ENCODE measurements at regions not wholly inside any gene's neighbourhood (a gene's known extent, or its start where the extent isn't known, plus 50 kb on each side); places are given as distances from the start of the nearest gene placed in this dataset.

DNA sequence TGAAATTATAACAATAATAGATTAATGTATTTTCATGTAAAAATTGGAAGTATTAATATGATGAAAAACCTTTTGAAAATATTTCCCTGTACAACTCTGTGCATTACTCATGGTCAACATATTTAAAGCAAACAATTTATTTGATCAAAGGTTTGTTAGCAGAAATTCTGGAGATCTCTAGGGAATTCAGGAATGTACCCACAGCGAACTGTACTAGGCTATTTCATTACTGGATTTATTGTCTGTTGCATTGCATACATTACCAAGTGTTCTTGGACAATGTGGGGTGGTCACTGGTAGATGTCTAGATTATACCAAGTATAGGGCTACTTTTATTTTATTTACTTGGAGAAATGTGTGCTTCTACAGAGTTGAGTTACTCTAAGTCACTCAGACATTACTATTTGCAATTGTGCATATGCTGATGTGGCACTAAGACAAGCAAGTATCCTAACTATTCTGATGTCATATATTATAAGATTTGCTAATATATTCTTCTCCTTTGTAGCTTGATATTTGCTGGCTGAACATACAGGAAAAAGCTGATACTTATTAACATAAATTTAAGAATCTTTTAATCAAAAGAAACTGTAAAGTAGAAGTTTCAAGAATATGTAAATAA is 323.3 kb downstream of the CCER1 start:
- DNase-seq (no peak), ATAC-seq (ENCODE audit: poor library complexity) (no peak)
- intact Hi-C loops (cut with DNase I), result no loop called here

DNA sequence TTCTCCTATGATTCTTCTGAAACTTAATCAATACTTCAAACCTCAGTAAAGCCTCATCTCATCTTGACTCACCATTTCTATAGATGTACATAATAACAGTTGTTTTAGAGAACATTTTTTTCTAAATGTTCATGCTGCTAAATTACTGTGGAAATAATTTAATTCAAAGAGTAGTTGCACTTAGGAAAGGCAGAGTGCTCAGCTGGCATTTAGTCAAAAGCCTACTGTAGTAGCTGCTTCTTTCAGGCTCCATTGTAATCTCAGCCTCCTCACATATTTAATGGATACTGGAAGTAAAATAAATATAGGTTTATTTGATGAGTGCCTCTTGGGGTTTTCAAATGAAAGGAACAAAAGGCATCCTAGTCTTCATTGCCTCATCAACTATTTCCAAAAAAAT is 325.0 kb downstream of the CCER1 start:
- no peak for DNase-seq

DNA sequence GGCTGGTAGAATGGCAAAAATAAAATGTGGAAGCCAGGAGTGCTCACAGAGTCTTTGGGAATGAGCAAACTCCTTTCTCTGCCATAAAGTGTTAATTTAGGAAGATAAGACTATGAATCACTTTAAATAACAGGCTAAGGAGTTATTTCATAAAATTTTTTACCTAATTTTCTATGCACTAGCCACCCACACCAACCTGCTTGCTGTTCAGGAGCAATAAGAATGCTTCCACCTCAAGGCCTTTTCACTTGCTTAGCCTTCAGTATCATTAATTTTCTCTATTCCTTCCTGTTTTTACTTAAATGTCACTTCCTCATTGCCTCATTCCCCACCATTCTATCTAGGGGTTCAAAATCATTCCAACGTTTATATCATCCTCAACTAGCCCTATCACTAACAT is 326.8 kb downstream of the CCER1 start:
- no peak for DNase-seq
- ATAC-seq (ENCODE audit: poor library complexity), result no peak
- intact Hi-C loops (cut with DNase I), result no loop called here

More for the DNA sequence above, 325.0 kb downstream of the CCER1 start:
- intact Hi-C loops (cut with DNase I), result no loop called here
- no peak for ATAC-seq (ENCODE audit: poor library complexity)

DNA sequence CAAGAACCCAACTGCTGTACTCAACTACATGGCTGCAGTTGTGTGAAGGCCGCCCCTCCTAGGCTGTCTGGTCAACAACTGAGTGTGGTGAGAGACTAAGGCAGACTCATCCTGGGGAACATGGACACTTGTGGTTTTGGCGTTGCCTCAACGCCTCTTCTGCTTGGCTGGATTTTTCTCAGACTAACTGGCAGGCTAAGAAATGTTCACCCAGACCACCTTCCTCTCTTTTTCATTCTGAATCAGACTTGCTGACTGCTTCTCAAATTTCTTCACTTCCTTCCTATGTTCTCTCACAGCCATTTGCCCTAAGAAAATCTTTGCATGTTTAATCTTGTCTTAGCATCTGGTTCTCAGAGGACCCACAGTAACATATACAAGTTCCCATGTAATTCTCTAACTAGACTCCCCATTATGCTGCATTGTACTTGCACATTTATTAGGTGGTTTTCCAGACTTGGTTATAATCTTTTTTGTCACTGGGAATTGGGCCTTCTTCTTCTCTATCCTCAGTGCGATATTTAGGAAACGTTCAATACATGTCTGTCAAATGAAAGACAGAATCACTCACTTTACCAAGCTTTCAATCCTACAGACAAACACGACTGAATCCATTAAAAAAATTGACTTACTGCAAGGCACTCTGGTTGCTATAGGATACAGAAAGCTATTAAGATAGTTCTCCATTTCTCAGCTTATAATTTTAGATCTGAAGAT is 327.6 kb downstream of the CCER1 start:
- DNase-seq, result no peak
- ATAC-seq (ENCODE audit: poor library complexity), result no peak
- intact Hi-C loops (cut with DNase I), result no loop called here

DNA sequence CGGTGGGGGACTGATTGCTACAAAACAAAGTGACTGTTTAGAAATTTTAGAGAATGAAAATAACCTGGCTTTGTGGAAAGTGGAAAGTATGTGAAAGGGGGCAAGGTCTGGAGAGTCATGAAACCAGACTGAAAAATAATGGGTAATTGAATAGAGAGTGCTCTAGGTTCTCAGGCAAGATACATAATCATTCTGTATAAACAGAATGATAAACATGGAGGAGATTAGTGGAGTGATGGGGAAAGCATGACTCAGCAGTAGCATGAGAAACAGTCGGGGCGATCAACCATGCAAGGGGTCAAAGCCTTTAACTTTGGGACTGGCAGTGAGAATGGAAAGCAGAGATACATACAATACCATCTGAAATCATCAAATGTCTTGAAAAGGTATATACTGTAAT is 332.5 kb downstream of the CCER1 start:
- ATAC-seq (ENCODE audit: poor library complexity) (no peak), DNase-seq (no peak)
- intact Hi-C loops (cut with DNase I), result no loop called here

DNA sequence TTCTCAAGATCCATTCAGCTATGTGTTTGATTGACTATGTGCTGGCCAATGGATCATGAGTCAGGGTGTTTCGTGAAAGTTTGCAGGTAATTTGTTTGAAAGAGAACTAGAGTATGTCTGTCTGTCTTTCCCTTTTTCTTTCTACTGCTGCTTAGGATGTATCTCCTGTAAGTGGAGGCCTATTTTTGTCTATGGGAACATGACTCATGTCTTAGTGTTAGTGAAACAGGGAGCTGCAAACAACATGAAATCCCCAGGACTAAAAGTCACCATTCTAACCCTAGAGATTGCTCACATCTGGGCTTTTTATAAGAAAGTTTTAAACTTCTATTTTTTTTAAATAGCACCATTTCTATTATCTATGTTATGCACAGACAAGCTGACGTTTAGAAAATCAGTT is 333.0 kb downstream of the CCER1 start:
- no peak for ATAC-seq (ENCODE audit: poor library complexity)
- intact Hi-C loops (cut with DNase I), result no loop called here
- no peak for DNase-seq

DNA sequence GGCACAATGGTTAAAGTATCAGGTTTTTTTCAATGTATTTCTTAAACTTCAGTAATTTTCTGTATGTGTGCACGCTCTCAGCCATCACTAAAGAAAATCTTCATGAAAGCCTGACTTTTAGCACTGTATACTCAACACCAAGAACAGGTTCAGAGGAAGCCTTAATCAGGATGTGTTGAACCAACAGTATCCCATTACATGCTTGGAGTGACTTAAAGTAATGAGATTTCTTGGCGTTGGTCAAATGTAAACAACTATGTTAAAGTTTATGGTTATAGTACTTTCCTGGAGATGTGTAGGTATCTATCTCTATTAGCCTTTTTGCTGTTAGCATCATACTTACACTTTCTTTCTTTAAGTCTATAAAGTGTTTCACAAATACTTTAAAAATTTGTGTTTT is 335.0 kb downstream of the CCER1 start:
- ATAC-seq (ENCODE audit: poor library complexity) (no peak), DNase-seq (no peak)
- intact Hi-C loops (cut with DNase I), result no loop called here

DNA sequence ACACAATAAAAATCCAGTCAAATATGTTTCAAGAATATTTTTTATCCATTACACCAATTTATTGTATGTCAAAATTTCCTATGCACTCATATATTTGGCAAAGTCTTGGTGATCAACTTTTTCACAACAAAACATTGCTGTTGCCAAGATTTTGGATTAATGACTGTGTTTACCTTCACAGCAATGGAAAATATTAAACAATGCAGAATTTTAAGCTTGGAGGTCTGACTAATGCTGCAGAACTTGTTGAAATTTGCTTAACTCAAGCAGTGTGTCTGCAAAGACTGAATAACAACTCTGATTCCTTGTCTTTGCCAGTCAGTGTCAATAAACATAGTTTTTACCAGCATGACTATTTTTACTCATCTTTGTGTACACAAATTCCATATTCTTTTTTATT is 336.4 kb downstream of the CCER1 start:
- ATAC-seq (ENCODE audit: poor library complexity) (no peak), DNase-seq (no peak)
- intact Hi-C loops (cut with DNase I), result no loop called here

DNA sequence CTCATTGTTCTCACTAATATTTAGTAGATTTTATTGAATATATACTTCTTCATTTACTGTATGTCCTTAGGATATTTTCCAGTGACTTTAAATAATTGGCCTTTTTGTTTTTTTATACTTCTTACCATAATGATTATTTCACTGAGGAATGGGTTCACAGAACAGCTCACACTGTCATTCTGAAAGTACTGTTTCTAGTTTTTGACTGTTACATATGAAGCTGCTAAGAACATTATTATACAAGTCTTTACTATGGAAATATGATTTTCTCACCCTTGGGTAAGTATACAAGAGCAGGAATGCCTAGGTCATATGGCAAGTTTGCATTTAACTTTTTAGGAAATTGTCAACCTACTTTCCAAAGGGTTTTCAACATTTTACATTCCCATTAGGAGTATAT is 343.1 kb downstream of the CCER1 start:
- DNase-seq (no peak), ATAC-seq (ENCODE audit: poor library complexity) (no peak)
- intact Hi-C loops (cut with DNase I), result no loop called here

DNA sequence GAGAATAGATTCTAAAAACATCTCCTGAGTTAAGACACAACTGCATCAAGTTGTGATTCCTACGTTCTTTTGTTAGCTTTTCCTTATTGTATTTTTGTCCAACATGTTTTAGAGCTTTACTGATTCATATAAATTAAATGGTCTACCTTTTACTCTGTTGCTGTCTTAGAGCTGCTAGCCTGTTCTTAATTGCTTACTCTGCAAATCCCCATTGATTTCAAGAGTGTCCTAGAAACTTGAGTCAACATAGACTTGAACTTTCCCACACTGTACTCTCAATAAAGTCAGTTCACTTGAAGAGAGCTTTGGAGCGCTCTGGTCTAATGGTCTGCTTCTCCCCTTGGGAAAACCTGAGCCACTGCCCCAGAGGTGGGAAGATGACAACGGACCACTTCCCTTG is 343.9 kb downstream of the CCER1 start:
- no peak for ATAC-seq (ENCODE audit: poor library complexity)
- intact Hi-C loops (cut with DNase I), result no loop called here
- DNase-seq, result no peak

DNA sequence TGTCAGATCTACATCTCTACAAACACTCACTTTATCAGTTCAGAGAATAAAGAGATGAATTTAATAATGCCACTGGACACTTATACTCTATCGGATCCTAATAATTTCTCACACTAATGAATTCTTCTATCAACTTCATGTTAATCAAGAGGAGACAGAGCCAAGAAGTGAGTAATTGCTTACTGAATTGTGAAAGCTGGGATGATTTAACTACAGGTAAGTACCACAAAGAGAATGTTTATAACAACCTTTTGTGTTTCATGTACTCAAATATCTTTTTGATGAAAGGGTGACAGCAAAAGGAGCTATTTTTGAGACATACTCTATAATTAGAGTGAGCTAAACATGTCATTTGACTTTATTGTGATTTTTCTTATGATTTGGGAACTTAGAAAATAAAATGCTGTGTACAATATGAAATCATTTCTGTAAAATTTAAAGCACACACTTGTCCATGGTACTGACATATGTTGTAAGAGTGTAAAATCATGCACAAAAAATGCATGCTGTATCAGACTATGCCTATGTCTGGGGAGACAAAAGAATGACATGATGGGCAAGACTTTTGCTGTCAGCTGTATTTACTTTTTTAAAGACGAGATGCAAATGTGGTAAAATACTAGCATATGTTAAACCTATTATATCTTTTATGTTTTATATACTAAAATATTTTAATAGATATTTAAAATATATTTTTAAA is 361.2 kb downstream of the CCER1 start:
- DNase-seq, result no peak
- no peak for ATAC-seq (ENCODE audit: poor library complexity)
- intact Hi-C loops (cut with DNase I), result no loop called here

DNA sequence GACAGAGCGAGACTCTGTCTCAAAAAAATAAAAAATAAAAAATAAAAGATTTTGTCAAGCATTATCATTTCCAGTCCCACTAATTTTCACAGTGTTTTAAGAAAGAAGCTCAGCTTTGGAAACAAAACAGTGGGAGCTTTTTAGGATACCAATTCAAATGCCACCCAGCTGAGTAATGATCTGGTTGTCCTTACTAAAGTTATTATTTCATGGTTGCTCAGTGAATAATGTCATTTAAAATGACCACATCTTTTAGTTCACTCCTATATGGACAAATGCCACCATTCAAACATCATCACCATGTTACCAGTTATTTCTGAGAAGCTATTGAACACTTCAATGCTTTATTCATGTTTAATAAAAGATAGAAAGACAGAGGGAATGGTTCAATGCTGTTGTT is 365.0 kb downstream of the CCER1 start:
- intact Hi-C loops (cut with DNase I), result no loop called here
- DNase-seq, result no peak
- ATAC-seq (ENCODE audit: poor library complexity), result no peak

DNA sequence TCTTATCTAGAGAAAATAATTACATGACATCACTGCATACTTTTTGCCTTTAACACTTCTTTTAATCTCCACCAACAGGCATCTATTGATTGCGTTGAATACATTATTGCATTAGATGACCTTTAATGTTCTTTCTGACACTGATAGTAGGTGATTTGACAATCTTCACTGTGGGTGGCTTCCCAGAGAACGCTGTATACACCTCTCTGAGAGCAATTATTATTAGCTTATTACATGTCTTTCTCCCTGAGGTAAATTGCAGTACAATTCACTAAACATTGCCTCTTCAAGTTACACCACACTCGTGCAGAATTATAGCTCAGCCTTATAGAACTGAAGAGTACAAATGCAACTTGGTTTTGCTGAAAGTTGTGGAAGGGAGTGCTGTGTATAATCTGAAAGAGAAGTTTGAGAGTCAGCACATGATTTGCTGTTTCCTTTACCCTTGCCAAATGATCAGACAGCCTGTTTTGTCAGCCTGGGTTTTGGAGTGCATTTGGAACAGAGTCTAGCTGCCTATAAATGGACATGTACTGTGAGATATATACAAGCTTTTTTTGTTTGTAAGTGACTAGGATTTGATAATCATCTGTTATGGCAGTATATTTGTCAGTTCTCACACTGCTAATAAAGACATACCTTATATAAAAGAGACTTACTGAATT is 369.2 kb downstream of the CCER1 start:
- intact Hi-C loops (cut with DNase I), result no loop called here
- no peak for DNase-seq
- ATAC-seq (ENCODE audit: poor library complexity), result peak; percentile 90

DNA sequence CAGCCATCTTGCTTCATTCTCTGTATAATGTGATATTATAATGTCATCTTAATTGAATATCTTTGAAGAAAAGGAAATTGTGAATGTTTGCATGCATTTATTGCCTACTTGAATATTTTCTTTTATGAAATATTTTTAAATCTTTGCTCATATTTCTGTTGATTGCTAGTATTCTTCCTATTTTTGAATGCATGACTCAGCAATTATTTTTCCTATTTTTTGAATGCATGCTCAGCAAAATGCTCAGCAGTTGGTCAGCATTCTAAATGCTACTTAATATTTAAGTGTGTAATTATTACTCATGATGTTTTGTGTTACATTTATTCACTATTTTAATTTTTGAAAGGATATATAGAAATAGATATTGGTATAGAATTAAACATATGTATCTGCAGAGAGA is 378.3 kb downstream of the CCER1 start:
- intact Hi-C loops (cut with DNase I), result no loop called here
- ATAC-seq (ENCODE audit: poor library complexity) (no peak), DNase-seq (no peak)

DNA sequence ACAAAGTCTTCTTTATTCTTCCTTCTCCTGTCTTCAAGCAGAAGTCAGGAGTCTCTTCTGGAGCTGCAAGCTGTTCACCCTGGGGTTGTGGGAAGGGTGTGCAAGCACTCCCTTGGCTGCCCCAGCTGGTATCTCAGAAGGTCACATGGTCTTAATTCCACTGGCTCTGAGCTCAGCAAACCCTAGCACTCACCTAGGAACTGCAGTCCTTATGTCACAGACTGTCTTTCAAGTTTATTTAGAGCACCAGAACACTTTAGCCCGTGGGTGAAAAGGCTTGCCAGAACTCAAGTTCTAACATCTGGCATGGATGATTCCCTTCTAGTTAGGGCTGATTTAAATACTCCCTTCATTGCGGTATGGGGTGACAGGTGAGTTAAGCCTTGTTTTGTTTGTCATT is 379.0 kb downstream of the CCER1 start:
- ATAC-seq (ENCODE audit: poor library complexity), result peak; percentile 88
- no peak for DNase-seq
- intact Hi-C loops (cut with DNase I), result no loop called here

DNA sequence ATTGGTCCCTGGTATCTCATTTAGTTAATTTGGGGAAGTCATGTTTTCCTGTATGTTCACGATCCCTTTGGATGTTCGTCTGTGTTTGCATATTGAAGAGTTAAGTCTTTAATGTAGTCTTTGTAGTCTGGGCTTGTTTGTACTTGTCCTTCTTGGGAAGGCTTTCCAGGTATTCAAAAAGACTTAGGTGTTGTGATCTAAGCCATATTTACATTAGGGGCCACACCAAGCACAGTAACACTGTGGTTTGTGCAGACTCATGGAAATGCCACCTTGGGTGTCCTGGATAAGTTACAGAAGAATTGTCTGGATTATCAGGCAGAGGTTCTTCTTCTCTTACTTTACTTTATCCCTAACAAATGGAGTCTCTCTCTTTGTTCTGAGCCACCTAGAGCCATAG is 380.3 kb downstream of the CCER1 start:
- intact Hi-C loops (cut with DNase I), result no loop called here
- ATAC-seq (ENCODE audit: poor library complexity), result no peak
- DNase-seq, result no peak

DNA sequence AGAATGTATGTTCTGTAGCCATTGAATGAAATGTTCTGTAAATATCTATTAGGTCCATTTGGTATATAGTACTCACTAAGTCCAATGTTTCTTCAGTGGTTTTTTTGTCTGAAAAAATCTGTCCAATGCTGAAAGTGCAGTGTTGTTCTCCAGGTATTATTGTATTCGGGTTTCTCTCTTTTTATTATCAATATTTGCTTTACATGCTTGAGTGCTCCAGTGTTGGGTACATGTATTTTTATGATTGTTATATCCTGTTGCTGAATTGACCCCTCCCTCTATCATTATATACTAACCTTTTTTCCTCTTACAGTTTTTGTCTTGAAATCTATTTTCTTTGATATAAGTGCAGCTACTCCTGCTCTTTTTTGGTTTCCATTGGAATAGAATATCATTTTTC is 382.2 kb downstream of the CCER1 start:
- intact Hi-C loops (cut with DNase I), result no loop called here
- no peak for DNase-seq
- no peak for ATAC-seq (ENCODE audit: poor library complexity)

DNA sequence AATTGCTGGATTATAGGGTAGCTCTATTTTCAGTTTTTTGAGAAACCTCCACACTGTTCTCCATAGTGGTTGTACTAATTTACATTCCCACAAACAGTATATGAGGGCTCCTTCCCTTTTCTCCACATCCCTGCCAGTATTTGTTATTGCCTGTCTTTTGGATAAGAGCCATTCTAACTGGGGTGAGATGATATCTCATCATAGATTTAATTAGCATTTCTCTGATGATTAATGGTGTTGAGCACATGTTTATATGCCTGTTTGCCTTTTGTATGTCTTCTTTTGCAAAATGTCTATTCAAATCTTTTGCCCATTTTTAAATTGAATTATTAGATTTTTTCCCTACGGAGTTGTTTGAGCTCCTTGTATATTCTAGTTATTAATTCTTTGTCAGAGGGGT is 385.3 kb downstream of the CCER1 start:
- DNase-seq (no peak), ATAC-seq (ENCODE audit: poor library complexity) (no peak)
- intact Hi-C loops (cut with DNase I), result no loop called here

DNA sequence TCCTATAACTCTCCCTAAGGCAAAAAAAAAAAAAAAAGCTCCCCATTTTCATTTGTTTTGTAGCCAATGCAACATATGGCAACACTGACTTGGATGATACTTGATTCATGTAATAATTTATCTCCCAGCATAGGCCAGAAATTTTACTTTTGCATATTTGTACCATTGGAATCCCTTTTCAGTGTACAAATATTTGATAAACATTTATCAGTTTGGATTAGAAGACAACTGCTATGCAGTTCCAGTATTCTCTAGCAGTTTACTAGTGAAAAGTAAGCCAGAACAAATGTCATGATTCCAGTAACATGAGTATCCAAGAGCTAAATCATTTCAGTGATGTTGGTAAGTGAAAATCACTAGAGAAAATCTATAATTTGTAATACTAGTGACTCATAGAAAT is 392.3 kb downstream of the CCER1 start:
- ATAC-seq (ENCODE audit: poor library complexity) (no peak), DNase-seq (no peak)
- intact Hi-C loops (cut with DNase I), result no loop called here

DNA sequence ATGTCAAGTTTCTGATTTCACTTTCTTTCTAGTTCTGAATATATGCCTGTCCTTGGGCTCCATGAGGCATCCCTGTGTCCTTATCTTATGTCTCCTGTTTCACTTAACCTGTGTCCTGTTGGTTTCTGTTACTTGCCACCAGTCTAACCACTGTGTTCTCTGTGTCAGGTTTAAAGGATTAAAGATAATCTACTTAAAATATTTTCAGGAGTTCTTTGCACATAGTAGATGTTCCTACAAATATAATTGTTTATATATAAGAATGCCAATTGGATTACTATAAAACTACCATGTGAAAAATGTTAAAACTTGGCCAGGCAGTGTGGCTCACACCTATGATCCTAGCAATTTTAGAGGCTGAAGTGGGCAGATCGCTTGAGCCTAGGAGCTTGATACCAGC is 406.4 kb downstream of the CCER1 start:
- intact Hi-C loops (cut with DNase I), result no loop called here
- DNase-seq (no peak), ATAC-seq (ENCODE audit: poor library complexity) (no peak)

Data from Right ventricle myocardium superior (tissue), 1 donor.